GM12865 (cell line): ENCODE measurements at regions not wholly inside any gene's neighbourhood (a gene's known extent, or its start where the extent isn't known, plus 50 kb on each side); places are given as distances from the start of the nearest gene placed in this dataset.

ENCODE experiments used
- DNase-seq: peaks from one replicate; pipeline ENCODE4 v3.0.0; 2010; ENCODE audit warnings: low read depth
- H3K4me3 ChIP-seq: 2 replicates; pipeline ENCODE4 v1.5.1; 2011; ENCODE audit warnings: mild to moderate bottlenecking, low read depth, low read length, control low read depth
- CTCF ChIP-seq: IDR thresholded peaks from 2 replicates; pipeline ENCODE4 v1.5.1; 2011; ENCODE audit warnings: low read length, control low read depth, low read depth, inconsistent platforms; ENCODE audit not compliant: insufficient read depth; ENCODE audit errors: missing control alignments

- no peak for TF ChIP-seq CTCF
- no peak overlapping the region for H3K4me3 ChIP-seq
- DNase-seq: no peak
Measured at GRCh38 chr4:81538716-81539427, 67.2 kb upstream of the RASGEF1B start.

- H3K4me3 ChIP-seq: no peak overlapping the region
- DNase-seq: no peak
- TF ChIP-seq CTCF: no peak
Measured at GRCh38 chr4:81531410-81531809, 59.7 kb upstream of the RASGEF1B start.

DNA sequence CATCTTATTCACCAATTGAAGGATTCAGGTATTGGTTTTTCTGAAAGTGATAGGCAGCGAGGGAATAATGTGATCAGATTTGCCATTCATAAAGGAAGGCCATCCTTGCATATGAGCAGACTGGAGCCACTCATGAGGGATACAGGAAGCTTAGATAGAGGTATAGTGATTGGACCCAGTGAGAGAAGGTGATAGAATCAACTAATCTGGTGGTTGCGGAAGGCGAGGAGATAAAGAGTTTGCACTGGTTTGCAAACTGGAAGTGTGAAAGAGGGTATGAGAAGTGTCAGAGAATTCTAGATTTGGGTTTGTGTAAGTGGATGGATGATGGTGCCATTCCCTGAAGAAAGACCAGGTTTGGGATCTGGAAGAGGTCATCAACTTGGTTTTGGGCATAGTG lies 57.3 kb upstream of the RASGEF1B start:
- no peak for TF ChIP-seq CTCF
- no peak overlapping the region for H3K4me3 ChIP-seq
- no peak for DNase-seq

DNA sequence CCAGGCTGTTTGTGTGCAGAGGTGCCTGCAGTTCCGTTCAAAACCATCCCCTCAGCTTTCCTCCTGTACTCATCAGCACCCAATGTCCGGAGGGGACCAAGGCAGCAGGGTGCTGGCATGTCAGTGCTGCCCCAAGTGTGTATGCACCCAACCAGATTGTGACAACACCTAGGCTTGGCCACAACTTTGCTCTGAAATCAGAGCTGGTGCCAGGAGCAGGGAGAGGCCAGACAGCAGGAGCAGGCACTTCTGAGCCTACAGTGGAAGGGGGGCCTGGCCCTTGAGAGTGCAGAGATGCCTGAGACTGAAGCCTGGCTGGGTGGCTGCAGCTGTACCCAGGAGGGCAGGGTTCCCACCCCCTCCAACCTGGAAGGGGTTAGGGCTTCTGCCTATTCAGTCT lies 56.5 kb upstream of the RASGEF1B start:
- H3K4me3 ChIP-seq: no peak overlapping the region
- no peak for TF ChIP-seq CTCF
- no peak for DNase-seq

DNA sequence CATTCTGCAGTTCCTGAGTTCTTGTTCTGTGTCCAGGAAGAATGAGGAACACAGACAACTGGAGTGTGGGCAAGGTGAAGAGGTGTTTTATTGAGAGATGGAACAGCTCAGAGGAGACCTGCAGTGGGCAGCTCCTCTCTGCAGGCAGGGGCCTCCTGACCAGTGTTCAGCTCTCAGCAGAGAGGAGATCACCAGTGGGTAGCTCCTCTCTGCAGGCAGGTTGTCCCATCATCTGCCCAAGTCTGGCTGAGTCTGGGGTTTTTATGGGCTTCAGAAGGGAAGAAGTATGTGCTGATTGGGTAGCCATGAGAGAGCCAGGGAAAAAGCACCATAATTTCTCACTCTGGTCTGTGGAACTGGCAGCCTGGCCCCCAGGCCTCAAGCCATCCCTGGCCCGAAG lies 56.0 kb upstream of the RASGEF1B start:
- TF ChIP-seq CTCF: no peak

GRCh38 chr4:81527115-81527514 lies 55.4 kb upstream of the RASGEF1B start:
- TF ChIP-seq CTCF: no peak
- no peak overlapping the region for H3K4me3 ChIP-seq
- no peak for DNase-seq

More for the DNA sequence above, 56.0 kb upstream of the RASGEF1B start:
- DNase-seq: no peak
- no peak overlapping the region for H3K4me3 ChIP-seq

DNA sequence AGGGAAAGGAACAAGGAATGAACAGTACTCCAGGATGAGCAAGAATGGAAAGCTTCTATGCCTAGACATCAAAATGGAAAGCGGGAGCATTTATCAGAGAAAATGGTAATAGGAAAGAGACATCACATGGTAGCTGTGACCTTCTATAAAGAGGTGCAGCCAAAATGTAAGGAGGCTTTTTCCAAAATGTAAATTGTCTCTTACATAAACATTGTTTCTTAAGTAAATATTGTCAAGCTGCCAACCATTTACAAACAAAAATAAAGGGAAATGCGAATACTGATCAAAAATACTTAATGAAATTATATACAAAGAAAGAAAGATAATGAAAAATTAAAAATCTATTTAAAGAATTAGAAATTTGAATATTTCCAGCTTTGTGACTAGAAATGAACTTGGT lies 55.0 kb upstream of the RASGEF1B start:
- no peak overlapping the region for H3K4me3 ChIP-seq
- no peak for DNase-seq
- no peak for TF ChIP-seq CTCF
